ENCODE measurements at regions not wholly inside any gene's neighbourhood (a gene's known extent, or its start where the extent isn't known, plus 50 kb on each side); places are given as distances from the start of the nearest gene placed in this dataset.

DNA sequence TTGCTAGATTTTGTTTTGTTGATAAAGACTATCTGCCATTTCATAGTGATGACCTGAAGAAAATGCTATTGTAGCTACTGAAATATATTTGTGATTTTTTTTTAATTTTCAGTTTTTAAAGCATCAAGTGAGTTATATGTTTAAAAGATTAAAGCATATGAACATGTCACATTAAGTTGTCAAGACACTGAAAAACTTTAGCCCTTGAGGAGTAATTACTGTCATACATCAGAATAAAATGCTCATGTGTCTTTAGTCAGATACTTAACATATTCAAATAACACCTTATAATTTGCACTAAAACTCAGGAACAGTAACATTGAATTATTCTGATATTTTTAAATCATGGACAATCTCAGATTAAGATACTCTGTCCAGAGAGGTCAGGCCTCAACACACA is 108.1 kb upstream of the ATXN7L3B start:
- TF ChIP-seq, protein P1, sequence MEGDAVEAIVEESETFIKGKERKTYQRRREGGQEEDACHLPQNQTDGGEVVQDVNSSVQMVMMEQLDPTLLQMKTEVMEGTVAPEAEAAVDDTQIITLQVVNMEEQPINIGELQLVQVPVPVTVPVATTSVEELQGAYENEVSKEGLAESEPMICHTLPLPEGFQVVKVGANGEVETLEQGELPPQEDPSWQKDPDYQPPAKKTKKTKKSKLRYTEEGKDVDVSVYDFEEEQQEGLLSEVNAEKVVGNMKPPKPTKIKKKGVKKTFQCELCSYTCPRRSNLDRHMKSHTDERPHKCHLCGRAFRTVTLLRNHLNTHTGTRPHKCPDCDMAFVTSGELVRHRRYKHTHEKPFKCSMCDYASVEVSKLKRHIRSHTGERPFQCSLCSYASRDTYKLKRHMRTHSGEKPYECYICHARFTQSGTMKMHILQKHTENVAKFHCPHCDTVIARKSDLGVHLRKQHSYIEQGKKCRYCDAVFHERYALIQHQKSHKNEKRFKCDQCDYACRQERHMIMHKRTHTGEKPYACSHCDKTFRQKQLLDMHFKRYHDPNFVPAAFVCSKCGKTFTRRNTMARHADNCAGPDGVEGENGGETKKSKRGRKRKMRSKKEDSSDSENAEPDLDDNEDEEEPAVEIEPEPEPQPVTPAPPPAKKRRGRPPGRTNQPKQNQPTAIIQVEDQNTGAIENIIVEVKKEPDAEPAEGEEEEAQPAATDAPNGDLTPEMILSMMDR (IDR thresholded peaks at IDR 0.05; ENCODE audit: low read length) = no peak
- no peak for TF ChIP-seq EZH2 (IDR thresholded peaks at IDR 0.05; ENCODE audit: borderline replicate concordance, low read length)
- H4K20me1 ChIP-seq (ENCODE audit: insufficient read depth, low read length) = no peaks in the 10 kb centered on the region
- no peaks in the 10 kb centered on the region for H3K9me3 ChIP-seq (ENCODE audit: low read length)
- H3F3A ChIP-seq (ENCODE audit: insufficient read depth, low read length) = no peaks in the 10 kb centered on the region
- H3K4me3 ChIP-seq (ENCODE audit: low read depth, low read length, poor library complexity, severe bottlenecking) = no peak overlapping the region
- no peak overlapping the region for H3K27ac ChIP-seq (ENCODE audit: low read depth, low read length, poor library complexity, severe bottlenecking)
- H3K9me2 ChIP-seq (ENCODE audit: low read depth, low read length) = no peaks in the 10 kb centered on the region
- no peak overlapping the region for H3K9ac ChIP-seq (ENCODE audit: low read length)
- H3K36me3 ChIP-seq (ENCODE audit: insufficient read depth, low read length) = no peaks in the 10 kb centered on the region
- H2AFZ ChIP-seq (ENCODE audit: low read length) = no peak overlapping the region
- H3K4me2 ChIP-seq (ENCODE audit: low read length) = no peak overlapping the region
- no peaks in the 10 kb centered on the region for H3K4me1 ChIP-seq (ENCODE audit: insufficient read depth, low read length, severe bottlenecking)
- no peaks in the 10 kb centered on the region for H3K27me3 ChIP-seq (ENCODE audit: insufficient read depth, low read length)
- no peaks in the 10 kb centered on the region for H3K79me2 ChIP-seq (ENCODE audit: insufficient read depth, low read length)

DNA sequence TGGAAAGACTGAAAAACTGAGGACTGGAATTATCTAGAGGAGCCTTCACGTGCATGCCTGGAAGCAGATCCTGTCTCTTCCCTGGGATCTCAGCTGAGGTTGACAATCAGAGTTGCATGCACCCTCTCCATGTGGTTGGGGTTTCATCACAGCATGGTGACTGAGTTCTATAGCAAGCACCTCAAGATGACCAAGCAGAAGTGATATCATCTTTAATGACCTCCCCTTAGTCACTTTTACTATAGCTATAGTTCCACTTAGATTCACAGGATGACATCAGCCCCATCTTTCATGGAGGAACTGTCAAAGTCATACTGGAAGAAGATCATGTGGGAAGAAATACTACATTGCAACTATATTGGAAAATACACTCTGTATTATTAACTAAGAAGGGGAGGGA is 105.8 kb upstream of the ATXN7L3B start:
- Histone ChIP-seq H3K79me2 (ENCODE audit: insufficient read depth, low read length) (no peaks in the 10 kb centered on the region), H2AFZ (ENCODE audit: low read length) (no peak overlapping the region), H3K27ac (ENCODE audit: low read depth, low read length, poor library complexity, severe bottlenecking) (no peak overlapping the region), H3K4me3 (ENCODE audit: low read depth, low read length, poor library complexity, severe bottlenecking) (no peak overlapping the region), H3K9me3 (ENCODE audit: low read length) (no peaks in the 10 kb centered on the region), H3K4me2 (ENCODE audit: low read length) (no peak overlapping the region), H3K9me2 (ENCODE audit: low read depth, low read length) (no peaks in the 10 kb centered on the region), H3K9ac (ENCODE audit: low read length) (no peak overlapping the region), H4K20me1 (ENCODE audit: insufficient read depth, low read length) (no peaks in the 10 kb centered on the region), H3K27me3 (ENCODE audit: insufficient read depth, low read length) (no peaks in the 10 kb centered on the region), H3K36me3 (ENCODE audit: insufficient read depth, low read length) (no peaks in the 10 kb centered on the region), H3F3A (ENCODE audit: insufficient read depth, low read length) (no peaks in the 10 kb centered on the region), H3K4me1 (ENCODE audit: insufficient read depth, low read length, severe bottlenecking) (no peaks in the 10 kb centered on the region)
- TF ChIP-seq EZH2 (IDR thresholded peaks at IDR 0.05; ENCODE audit: borderline replicate concordance, low read length) = no peak
- TF ChIP-seq, protein P1 (IDR thresholded peaks at IDR 0.05; ENCODE audit: low read length) = no peak

DNA sequence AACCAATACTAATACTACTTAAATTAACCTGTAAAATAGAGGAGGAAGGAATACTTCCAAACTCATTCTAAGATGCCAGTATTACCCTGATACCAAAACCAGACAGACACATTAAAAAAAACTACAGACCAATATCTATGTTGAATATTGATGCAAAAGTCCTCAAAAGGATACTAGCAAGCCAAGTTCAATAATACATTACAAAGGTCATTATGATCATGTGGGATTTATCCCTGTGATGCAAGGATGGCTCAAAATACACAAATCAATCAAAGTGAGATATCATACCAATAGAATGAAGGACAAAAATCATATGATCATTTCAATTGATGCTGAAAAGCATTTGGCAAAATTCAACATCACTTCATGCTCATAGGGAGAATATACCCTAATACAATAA is 97.2 kb upstream of the ATXN7L3B start:
- Histone ChIP-seq H3K79me2 (ENCODE audit: insufficient read depth, low read length) (no peaks in the 10 kb centered on the region), H3K9me2 (ENCODE audit: low read depth, low read length) (no peaks in the 10 kb centered on the region), H3K36me3 (ENCODE audit: insufficient read depth, low read length) (no peaks in the 10 kb centered on the region), H3K4me3 (ENCODE audit: low read depth, low read length, poor library complexity, severe bottlenecking) (no peak overlapping the region), H3K9ac (ENCODE audit: low read length) (no peak overlapping the region), H3K4me1 (ENCODE audit: insufficient read depth, low read length, severe bottlenecking) (no peaks in the 10 kb centered on the region), H3K27me3 (ENCODE audit: insufficient read depth, low read length) (no peaks in the 10 kb centered on the region), H3F3A (ENCODE audit: insufficient read depth, low read length) (no peaks in the 10 kb centered on the region), H3K27ac (ENCODE audit: low read depth, low read length, poor library complexity, severe bottlenecking) (no peak overlapping the region), H3K9me3 (ENCODE audit: low read length) (no peaks in the 10 kb centered on the region), H4K20me1 (ENCODE audit: insufficient read depth, low read length) (no peaks in the 10 kb centered on the region), H3K4me2 (ENCODE audit: low read length) (no peak overlapping the region), H2AFZ (ENCODE audit: low read length) (no peak overlapping the region)
- TF ChIP-seq, protein P1 (IDR thresholded peaks at IDR 0.05; ENCODE audit: low read length) = no peak
- TF ChIP-seq EZH2 (IDR thresholded peaks at IDR 0.05; ENCODE audit: borderline replicate concordance, low read length) = no peak

Measured in OCI-LY1 (cell line).